GM23338 (cell line): ENCODE measurements at regions not wholly inside any gene's neighbourhood (a gene's known extent, or its start where the extent isn't known, plus 50 kb on each side); places are given as distances from the start of the nearest gene placed in this dataset.

Source experiments
- CREB1 ChIP-seq: fragments of 250-450 bp; sonication (Bioruptor Pico); IDR thresholded peaks from 2 replicates; pipeline ENCODE4 v1.5.0; 2020; ENCODE audit warnings: low read depth, mild to moderate bottlenecking, moderate library complexity
- EZH2phosphoT487 ChIP-seq: fragments of 200-600 bp; sonication (generic); IDR thresholded peaks from one replicate; pipeline ENCODE4 v1.8.1; 2018; ENCODE audit warnings: antibody characterized with exemption; ENCODE audit not compliant: unreplicated experiment
- JUNB ChIP-seq: IDR thresholded peaks from one replicate; pipeline ENCODE4 v1.6.1; 2016; ENCODE audit warnings: antibody characterized with exemption; ENCODE audit not compliant: unreplicated experiment
- NANOG ChIP-seq: IDR thresholded peaks from 2 replicates; pipeline ENCODE4 v1.6.1; 2016; ENCODE audit warnings: antibody characterized with exemption, borderline replicate concordance
- REST ChIP-seq: IDR thresholded peaks from one replicate; pipeline ENCODE4 v1.6.1; 2018; ENCODE audit warnings: antibody characterized with exemption; ENCODE audit not compliant: unreplicated experiment
- ZNF114 ChIP-seq: fragments of 250-450 bp; sonication (Bioruptor Pico); IDR thresholded peaks from 2 replicates; pipeline ENCODE4 v1.5.0; 2020; ENCODE audit warnings: mild to moderate bottlenecking, moderate library complexity
- TF ChIP-seq, protein P1 (sequence below): fragments of 250-450 bp; sonication (Bioruptor Pico); IDR thresholded peaks from 2 replicates; pipeline ENCODE4 v1.5.0; 2020; ENCODE audit warnings: mild to moderate bottlenecking, moderate library complexity

DNA sequence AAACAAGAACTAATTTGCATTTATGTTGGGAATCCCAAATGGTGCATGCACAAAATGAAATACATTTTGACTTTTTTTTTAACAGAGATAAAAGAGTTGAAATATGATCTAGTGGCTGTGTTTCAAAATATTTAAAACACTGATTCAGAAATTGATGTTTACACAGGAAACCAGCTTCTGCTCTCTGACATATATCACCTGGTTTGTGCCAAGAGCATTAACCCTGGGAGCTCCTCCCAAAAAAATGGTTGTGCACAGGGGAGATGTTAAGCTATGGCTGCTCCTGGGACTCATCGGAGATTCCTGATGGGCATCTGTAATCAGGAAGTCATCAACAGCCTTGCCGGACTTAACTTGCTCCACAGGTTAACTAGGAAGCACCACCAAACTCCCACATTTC lies 65.2 kb upstream of the MAL start (continued):
- TF ChIP-seq, protein P1, sequence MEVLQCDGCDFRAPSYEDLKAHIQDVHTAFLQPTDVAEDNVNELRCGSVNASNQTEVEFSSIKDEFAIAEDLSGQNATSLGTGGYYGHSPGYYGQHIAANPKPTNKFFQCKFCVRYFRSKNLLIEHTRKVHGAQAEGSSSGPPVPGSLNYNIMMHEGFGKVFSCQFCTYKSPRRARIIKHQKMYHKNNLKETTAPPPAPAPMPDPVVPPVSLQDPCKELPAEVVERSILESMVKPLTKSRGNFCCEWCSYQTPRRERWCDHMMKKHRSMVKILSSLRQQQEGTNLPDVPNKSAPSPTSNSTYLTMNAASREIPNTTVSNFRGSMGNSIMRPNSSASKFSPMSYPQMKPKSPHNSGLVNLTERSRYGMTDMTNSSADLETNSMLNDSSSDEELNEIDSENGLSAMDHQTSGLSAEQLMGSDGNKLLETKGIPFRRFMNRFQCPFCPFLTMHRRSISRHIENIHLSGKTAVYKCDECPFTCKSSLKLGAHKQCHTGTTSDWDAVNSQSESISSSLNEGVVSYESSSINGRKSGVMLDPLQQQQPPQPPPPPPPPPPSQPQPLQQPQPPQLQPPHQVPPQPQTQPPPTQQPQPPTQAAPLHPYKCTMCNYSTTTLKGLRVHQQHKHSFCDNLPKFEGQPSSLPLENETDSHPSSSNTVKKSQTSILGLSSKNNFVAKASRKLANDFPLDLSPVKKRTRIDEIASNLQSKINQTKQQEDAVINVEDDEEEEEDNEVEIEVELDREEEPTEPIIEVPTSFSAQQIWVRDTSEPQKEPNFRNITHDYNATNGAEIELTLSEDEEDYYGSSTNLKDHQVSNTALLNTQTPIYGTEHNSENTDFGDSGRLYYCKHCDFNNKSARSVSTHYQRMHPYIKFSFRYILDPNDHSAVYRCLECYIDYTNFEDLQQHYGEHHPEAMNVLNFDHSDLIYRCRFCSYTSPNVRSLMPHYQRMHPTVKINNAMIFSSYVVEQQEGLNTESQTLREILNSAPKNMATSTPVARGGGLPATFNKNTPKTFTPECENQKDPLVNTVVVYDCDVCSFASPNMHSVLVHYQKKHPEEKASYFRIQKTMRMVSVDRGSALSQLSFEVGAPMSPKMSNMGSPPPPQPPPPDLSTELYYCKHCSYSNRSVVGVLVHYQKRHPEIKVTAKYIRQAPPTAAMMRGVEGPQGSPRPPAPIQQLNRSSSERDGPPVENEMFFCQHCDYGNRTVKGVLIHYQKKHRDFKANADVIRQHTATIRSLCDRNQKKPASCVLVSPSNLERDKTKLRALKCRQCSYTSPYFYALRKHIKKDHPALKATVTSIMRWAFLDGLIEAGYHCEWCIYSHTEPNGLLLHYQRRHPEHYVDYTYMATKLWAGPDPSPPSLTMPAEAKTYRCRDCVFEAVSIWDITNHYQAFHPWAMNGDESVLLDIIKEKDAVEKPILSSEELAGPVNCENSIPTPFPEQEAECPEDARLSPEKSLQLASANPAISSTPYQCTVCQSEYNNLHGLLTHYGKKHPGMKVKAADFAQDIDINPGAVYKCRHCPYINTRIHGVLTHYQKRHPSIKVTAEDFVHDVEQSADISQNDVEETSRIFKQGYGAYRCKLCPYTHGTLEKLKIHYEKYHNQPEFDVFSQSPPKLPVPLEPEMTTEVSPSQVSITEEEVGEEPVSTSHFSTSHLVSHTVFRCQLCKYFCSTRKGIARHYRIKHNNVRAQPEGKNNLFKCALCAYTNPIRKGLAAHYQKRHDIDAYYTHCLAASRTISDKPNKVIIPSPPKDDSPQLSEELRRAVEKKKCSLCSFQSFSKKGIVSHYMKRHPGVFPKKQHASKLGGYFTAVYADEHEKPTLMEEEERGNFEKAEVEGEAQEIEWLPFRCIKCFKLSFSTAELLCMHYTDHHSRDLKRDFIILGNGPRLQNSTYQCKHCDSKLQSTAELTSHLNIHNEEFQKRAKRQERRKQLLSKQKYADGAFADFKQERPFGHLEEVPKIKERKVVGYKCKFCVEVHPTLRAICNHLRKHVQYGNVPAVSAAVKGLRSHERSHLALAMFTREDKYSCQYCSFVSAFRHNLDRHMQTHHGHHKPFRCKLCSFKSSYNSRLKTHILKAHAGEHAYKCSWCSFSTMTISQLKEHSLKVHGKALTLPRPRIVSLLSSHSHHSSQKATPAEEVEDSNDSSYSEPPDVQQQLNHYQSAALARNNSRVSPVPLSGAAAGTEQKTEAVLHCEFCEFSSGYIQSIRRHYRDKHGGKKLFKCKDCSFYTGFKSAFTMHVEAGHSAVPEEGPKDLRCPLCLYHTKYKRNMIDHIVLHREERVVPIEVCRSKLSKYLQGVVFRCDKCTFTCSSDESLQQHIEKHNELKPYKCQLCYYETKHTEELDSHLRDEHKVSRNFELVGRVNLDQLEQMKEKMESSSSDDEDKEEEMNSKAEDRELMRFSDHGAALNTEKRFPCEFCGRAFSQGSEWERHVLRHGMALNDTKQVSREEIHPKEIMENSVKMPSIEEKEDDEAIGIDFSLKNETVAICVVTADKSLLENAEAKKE (CRISPR knock-in tag) = no peak
- no peak for TF ChIP-seq REST
- TF ChIP-seq CREB1 (CRISPR knock-in tag) = no peak
- no peak for TF ChIP-seq EZH2phosphoT487
- no peak for TF ChIP-seq JUNB
- no peak for TF ChIP-seq ZNF114 (CRISPR knock-in tag)
- TF ChIP-seq NANOG = no peak
